LNCaP clone FGC (cell line): ENCODE measurements at regions not wholly inside any gene's neighbourhood (a gene's known extent, or its start where the extent isn't known, plus 50 kb on each side); places are given as distances from the start of the nearest gene placed in this dataset.
"Not testable (repeated sequence)": the region's sequence is repeated elsewhere in the genome, so short reads cannot be mapped to it uniquely, and the experiment has no call there.

ENCODE experiments used
- DNase-seq: peaks from one replicate; pipeline ENCODE4 v3.0.0-alpha.2; 2011; ENCODE audit warnings: low read depth
- H3K4me3 ChIP-seq: 2 replicates; pipeline ENCODE4 v1.5.1; 2011; ENCODE audit warnings: mild to moderate bottlenecking, low read depth, low read length, control low read depth
- TF ChIP-seq, protein P1 (sequence below): IDR thresholded peaks from 2 replicates; pipeline ENCODE4 v1.5.1; 2012; ENCODE audit warnings: mild to moderate bottlenecking; ENCODE audit not compliant: control insufficient read depth, insufficient read depth; ENCODE audit errors: extremely low read depth

DNA sequence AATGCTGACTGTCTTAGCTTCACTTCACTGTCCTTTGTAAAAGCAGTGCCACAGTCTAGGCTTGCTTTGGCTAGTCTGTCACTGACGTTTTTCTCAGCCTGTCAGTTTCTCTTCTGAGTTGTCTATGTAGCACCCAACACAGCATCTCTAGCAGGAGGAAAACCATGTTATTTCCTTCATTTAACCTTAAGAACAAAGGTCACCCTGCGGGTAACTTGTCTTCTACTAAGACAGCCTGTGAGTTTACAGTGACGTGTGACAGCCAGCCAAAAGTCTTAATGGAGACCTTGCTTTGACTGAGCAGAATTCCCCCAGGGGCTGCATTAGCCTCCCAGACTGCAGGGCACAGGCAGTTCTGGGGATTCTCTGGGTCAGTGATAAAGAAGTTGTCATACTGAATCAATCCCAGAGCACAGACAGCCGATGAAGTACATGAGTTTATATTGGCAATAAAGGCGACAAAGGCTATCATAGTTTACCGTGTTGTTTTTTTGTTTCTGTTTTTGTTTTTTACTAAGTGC lies 296.0 kb upstream of the KIAA1217 start:
- DNase-seq = no peak
- TF ChIP-seq, protein P1, sequence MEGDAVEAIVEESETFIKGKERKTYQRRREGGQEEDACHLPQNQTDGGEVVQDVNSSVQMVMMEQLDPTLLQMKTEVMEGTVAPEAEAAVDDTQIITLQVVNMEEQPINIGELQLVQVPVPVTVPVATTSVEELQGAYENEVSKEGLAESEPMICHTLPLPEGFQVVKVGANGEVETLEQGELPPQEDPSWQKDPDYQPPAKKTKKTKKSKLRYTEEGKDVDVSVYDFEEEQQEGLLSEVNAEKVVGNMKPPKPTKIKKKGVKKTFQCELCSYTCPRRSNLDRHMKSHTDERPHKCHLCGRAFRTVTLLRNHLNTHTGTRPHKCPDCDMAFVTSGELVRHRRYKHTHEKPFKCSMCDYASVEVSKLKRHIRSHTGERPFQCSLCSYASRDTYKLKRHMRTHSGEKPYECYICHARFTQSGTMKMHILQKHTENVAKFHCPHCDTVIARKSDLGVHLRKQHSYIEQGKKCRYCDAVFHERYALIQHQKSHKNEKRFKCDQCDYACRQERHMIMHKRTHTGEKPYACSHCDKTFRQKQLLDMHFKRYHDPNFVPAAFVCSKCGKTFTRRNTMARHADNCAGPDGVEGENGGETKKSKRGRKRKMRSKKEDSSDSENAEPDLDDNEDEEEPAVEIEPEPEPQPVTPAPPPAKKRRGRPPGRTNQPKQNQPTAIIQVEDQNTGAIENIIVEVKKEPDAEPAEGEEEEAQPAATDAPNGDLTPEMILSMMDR = no peak
- H3K4me3 ChIP-seq = no peak overlapping the region

DNA sequence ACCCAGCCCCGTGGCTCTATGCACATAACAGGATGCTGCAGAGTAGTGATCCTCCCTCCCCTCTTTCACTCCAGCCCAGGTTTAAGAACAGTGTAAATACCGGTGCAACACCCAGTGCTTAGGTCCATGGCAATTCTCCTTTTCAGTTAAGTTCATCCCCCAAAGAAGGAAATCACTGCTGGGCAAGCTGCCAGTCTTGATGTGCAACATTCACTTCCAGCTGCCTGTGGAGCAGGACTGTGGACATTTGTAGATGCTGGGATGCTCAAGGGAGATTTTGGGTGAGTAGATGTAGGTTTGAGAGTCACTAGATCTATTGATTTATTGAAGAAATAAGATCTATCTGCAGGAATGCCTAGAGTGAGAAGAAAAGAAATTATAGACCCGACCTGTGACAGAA lies 294.3 kb upstream of the KIAA1217 start:
- H3K4me3 ChIP-seq = no peak overlapping the region
- DNase-seq = no peak
- TF ChIP-seq, protein P1 = no peak

DNA sequence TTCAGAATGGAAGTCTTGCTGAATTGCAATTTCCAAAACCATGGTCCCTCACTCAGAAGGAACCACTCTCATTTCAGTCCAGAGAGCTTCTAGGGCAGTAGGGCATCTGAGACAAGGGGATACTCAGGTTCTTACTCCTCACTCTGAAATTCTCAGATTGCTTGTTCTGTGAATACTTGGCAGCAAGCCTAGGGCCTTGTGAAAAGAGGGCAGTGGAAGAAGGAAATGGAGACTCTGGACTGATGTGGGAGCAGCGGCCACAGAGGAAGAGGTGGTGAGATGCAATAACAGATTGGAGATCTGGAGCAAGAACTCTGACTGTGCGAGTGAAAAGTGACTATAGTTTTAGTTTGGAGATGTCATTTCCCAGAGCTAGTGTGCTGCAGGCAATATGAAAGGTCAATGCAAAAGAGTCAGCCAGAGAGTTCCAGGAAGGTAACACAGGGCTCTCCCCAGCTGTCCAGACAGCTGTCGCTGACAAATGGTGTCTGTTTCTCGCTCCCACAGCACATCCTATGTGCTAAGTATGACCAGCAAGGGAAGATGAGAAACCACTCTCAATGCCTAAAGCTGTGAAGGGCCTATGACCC lies 291.6 kb upstream of the KIAA1217 start:
- no peak overlapping the region for H3K4me3 ChIP-seq
- TF ChIP-seq, protein P1 = no peak
- no peak for DNase-seq

DNA sequence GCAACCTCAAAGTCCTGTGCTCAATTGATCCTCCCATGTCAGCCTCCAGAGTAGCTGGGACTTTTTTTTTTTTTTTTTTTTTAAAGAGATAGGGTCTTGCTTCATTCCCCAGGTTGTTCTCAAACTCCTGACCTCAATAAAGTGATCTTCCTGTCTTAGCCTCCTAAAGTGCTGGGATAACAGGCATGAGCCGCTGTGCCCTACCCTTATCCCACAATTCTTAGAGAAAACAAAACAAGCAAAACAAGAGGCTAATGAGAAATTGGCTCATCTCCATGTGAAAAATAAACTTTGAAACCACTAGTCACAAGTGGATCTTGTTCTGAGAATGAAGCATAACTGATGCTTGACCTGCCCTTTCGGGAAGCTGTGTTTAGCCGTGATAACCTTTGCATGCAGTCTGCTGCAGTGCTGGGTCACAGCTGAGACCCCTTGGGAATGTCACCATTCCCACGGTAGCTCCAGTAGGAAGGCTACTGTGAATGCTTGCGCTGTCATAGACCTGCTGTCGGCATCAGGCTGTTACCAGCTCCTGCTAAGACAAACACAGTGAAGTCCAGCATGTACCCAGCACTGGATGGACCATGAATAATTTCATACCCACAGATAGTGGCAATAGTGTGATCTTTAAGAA lies 290.7 kb upstream of the KIAA1217 start:
- no peak overlapping the region for H3K4me3 ChIP-seq
- TF ChIP-seq, protein P1 = no peak
- DNase-seq = no peak

DNA sequence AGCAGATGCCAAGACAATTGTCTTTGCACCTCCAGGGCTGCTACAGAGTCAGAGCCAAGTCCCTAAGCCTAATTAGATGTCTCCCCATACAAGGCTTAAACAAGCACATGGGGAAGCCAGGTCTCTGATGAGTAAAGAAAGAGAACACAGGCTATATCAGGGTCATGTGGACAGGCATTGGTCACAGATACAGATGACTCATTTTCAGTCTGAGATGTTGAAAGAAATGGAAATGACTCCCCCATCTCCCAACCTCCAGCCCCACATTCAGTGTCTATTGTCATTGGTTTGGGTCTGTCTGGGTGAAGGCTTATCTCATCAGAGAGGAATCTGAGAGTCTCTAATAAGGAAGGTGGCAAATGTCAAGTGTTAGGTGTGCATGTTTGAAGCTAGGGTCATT lies 290.1 kb upstream of the KIAA1217 start:
- DNase-seq = no peak
- TF ChIP-seq, protein P1 = no peak
- no peak overlapping the region for H3K4me3 ChIP-seq

DNA sequence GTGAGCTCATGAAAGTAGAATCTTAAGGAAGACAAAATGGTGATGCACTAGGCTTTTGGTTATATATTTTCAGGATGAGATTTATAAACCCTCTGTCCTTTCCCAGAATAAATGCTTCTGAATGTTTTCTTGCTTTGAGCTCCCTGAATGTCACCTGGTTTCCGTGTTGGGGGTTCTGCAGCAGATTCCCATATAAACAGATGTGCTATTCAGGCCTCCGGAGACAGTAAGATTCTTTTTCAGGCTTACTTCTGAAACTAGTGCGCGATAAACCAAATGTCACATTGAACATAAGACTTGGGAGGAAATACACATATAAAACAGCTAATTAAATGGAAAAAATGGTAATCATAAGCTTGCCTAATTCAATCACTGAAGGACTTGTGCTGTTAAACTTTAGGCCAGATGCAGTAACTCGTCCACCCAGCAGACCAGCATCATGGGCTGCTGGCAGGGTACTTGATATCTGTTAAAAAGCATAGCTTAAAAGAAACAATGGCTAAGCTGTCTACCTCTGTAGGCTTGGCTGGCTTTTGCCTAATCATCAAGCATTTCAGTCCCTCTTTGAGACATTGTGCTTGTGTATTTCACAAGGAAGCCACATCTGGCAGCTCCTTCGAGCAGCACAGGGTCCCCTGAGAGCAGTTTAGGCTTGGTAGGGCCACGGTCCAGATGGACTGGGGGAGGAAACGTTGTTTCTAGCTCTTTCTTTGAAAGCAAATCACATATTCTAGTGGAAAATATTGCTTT lies 281.2 kb upstream of the KIAA1217 start:
- TF ChIP-seq, protein P1 = no peak
- no peak for DNase-seq
- H3K4me3 ChIP-seq = no peak overlapping the region

DNA sequence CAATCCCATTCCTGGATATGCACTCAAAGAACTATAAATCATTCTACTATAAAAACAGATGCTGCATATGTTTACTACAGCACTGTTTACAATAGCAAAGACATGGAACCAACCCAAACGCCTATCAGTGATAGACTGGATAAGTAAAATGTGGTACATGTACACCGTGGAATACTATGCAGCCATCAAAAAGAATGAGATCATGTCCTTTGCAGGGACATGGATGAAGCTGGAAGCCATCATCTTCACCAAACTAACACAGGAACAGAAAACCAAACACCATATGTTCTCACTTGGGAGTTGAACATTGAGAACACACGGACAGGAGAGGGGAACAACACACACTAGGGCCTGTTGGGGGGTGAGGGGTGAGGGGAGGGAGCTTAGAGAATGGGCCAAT lies 274.9 kb upstream of the KIAA1217 start:
- not testable (repeated sequence) for H3K4me3 ChIP-seq, DNase-seq
